GM21737 (cell line): ENCODE measurements at regions not wholly inside any gene's neighbourhood (a gene's known extent, or its start where the extent isn't known, plus 50 kb on each side); places are given as distances from the start of the nearest gene placed in this dataset.
"Not testable (repeated sequence)": the region's sequence is repeated elsewhere in the genome, so short reads cannot be mapped to it uniquely, and the experiment has no call there.

Experiments used
- ATAC-seq: cut with Tn5 transposase; IDR thresholded peaks from one replicate; pipeline ENCODE4 v1.9.1; 2021; ENCODE audit warnings: mild to moderate bottlenecking, moderate library complexity; ENCODE audit not compliant: unreplicated experiment

GRCh38 chr4:79666875-79667274 is 258.8 kb upstream of the GK2 start:
- no peak for ATAC-seq

- no peak for ATAC-seq
Measured at GRCh38 chr4:79666112-79666511, 258.1 kb upstream of the GK2 start.

GRCh38 chr4:79663865-79664264 is 255.8 kb upstream of the GK2 start:
- ATAC-seq: no peak

DNA sequence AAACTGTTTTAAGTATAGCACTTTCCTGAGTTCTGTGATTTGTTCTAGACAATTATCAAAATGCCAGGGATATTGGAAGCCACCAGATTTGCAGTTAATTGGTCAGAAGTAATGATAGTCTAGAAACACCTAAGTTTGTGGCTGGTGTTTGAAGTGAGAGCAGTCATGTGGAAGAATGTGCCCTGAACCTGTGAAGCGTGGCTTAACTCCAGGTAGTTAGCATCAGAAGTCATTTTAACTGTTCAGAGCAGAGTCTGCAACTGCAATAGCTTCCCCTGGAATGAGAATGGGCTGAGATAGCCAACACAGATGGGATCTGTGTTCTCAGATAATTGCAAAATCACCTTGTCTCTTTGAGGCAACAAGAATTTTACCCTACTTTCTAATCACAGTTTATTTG is 255.1 kb upstream of the GK2 start:
- ATAC-seq: no peak

GRCh38 chr4:79662651-79663050 is 254.6 kb upstream of the GK2 start:
- ATAC-seq: no peak

DNA sequence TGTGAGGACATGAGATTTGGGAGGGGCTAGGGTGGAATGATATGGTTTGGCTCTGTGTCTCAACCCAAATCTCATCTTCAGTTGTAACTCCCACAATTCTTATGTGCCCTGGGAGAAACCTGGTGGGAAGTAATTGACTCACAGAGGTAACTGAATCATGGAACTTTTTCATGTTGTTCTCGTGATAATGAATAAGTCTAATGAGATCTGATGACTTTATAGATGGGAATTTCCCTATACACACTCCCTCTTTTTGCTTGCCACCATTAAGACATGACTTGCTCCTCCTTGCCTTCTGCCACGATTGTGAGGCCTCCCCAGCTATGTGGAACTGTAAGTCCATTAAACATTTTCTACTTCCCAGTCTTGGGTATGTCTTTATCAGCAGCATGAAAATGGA is 253.2 kb upstream of the GK2 start:
- no peak for ATAC-seq

- ATAC-seq: not testable (repeated sequence)
Measured at GRCh38 chr4:79659308-79659870, 251.4 kb upstream of the GK2 start.

DNA sequence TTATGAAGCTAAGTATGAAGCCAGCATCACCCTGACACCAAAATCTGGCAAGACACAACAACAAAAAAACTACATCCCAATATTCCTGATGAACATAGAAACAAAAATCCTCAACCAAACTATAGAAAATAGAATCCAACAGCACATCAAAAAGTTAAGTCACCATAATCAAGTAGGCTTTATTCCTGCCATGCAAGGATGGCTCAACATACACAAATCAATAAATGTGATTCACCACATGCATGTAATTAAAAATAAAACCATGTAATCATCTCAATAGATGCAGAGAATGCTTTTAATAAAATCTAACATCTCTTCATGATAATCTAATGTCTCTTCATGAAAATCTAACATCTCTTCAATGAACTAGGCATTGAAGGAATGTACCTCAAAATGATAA is 249.4 kb upstream of the GK2 start:
- ATAC-seq: no peak

DNA sequence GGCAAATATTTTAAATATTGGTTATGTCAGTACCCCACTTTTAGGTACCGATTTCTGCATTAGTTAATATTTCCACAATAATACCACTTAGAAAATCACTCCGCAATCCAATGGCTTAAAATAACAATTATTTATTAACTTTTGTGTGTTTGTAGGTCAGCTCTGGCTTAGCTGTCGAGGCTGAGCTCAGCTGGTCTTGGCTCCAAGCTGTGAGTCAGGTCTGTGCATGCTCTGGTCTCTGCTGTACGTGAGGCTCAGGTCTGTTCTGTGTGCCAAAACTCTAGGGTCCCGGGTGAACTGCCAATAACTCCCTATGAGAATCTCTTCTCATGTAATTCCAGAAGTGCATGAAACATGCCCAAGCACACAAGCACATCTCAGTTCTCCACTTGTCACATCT is 245.8 kb upstream of the GK2 start:
- ATAC-seq: no peak

- no peak for ATAC-seq
Measured at GRCh38 chr4:79652738-79653137, 244.7 kb upstream of the GK2 start.

DNA sequence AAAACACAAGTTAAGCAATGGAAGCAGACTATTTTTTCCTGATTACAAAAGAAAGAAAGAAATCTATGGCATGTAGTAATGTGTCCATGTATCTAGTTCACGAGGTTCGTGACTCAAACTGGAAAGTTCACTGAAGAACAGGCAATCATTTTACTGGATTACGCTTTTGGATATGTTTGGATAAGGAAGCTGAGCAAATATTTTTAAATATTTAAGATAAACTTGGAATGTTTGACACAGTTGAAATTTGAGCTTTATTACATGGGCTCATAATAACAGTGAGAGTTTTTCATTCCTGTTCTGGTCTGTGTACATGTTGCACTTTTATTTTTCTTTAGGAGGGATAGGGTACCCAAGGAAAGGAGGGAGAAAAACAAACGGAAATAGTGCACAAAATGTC is 244.2 kb upstream of the GK2 start:
- no peak for ATAC-seq

- ATAC-seq: no peak
Measured at GRCh38 chr4:79651456-79651855, 243.4 kb upstream of the GK2 start.

GRCh38 chr4:79650794-79651431 is 242.9 kb upstream of the GK2 start:
- no peak for ATAC-seq

GRCh38 chr4:79650217-79650616 is 242.2 kb upstream of the GK2 start:
- no peak for ATAC-seq

- no peak for ATAC-seq
Measured at GRCh38 chr4:79645942-79646341, 237.9 kb upstream of the GK2 start.

DNA sequence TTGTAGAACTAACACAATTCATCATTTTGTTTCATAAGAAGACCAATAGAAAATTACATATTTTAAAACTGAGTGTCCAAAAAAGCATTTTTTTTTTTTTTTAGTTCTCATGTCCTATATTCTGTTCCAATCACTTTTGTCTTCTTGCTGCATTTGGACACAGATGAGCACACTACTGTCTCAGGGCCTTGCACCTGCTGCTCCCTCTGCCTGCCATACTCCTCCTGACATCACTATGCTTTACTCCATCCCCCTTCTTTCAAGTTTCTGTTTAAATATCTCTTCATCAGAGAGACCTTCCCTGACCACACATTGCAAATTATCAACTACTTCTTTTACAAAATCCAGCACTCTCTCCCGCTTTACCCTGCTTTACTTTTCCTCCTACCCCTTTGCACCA is 230.7 kb upstream of the GK2 start:
- no peak for ATAC-seq

GRCh38 chr4:79636991-79637390 is 229.0 kb upstream of the GK2 start:
- no peak for ATAC-seq

DNA sequence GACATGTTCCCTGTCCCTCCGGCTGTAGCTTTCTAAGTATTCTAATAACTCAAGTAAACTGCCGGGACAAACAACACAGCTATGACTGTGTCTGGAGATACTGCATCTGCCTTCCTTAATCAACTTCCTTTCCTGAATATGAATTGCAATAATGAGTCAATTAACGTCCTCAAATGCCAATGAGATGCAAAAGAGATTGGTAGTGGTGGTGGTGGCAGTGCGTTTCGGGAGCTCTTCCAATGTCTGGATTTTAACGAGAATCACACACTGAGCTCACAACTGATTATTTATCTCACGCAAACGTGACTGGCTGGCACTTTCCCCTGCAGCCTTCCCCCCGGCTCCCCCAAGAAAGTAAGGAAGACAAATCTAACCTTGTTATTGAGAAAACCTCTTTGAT is 226.1 kb upstream of the GK2 start:
- no peak for ATAC-seq

GRCh38 chr4:79632114-79632513 is 224.1 kb upstream of the GK2 start:
- ATAC-seq: no peak

DNA sequence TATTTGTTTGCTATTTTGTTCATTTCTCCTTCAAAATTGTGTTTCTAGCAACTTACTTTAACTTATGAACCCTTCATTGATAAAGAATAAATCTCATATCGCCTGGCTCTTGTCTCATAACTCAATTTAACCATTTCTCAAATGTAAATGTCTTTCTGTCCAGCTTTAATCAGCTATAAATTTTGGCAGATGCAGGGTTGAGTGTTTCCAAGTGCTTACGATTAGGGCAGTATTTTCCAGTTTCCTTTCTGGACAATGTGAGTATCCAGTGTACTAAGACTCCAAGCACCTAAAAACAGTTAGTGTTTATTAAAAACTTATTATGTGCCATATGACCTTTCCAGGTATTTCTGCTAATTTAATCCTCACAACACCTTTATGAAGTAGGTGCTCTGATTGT is 218.6 kb upstream of the GK2 start:
- ATAC-seq: no peak

- ATAC-seq: no peak
Measured at GRCh38 chr4:79626101-79626500, 218.1 kb upstream of the GK2 start.

GRCh38 chr4:79625361-79625760 is 217.3 kb upstream of the GK2 start:
- ATAC-seq: no peak
